GM23338 (cell line): ENCODE measurements at regions not wholly inside any gene's neighbourhood (a gene's known extent, or its start where the extent isn't known, plus 50 kb on each side); places are given as distances from the start of the nearest gene placed in this dataset.

ENCODE experiments used
- ATAC-seq: fragments of 200-7000 bp; cut with Tn5 transposase; 3 replicates; pipeline ENCODE4 v1.9.1; 2020
- DNase-seq: peaks from one replicate; pipeline ENCODE4 v3.0.0-alpha.2; 2015; ENCODE audit warnings: low spot score
- H2AFZ ChIP-seq: fragments of 200-600 bp; sonication (generic); 2 replicates; pipeline ENCODE4 v1.8.0; 2016; ENCODE audit warnings: antibody characterized with exemption, mild to moderate bottlenecking, moderate library complexity
- H3F3A ChIP-seq: fragments of 200-600 bp; sonication (generic); replicated peaks from 2 replicates; pipeline ENCODE4 v1.8.0; 2017; ENCODE audit warnings: antibody characterized with exemption, mixed run types, low read depth
- H3K27ac ChIP-seq: fragments of 200-600 bp; sonication (generic); 2 replicates; pipeline ENCODE4 v1.6.1; 2016; ENCODE audit warnings: low read depth
- H3K27me3 ChIP-seq: fragments of 200-600 bp; sonication (generic); 2 replicates; pipeline ENCODE4 v1.8.0; 2016; ENCODE audit warnings: mild to moderate bottlenecking, mixed run types, moderate library complexity; ENCODE audit not compliant: insufficient read depth
- H3K36me3 ChIP-seq: fragments of 200-600 bp; sonication (generic); 2 replicates; pipeline ENCODE4 v1.8.0; 2016; ENCODE audit warnings: mild to moderate bottlenecking; ENCODE audit not compliant: insufficient read depth
- H3K4me1 ChIP-seq: fragments of 200-600 bp; sonication (generic); 2 replicates; pipeline ENCODE4 v1.8.0; 2016; ENCODE audit warnings: mild to moderate bottlenecking, moderate library complexity; ENCODE audit not compliant: insufficient read depth
- H3K4me2 ChIP-seq: fragments of 200-600 bp; sonication (generic); 2 replicates; pipeline ENCODE4 v1.7.1; 2017; ENCODE audit warnings: mixed run types
- H3K4me3 ChIP-seq: fragments of 200-600 bp; sonication (generic); 2 replicates; pipeline ENCODE4 v1.6.1; 2016; ENCODE audit warnings: mixed run types
- H3K79me2 ChIP-seq: fragments of 200-600 bp; sonication (generic); replicated peaks from 2 replicates; pipeline ENCODE4 v1.8.0; 2017; ENCODE audit warnings: mild to moderate bottlenecking; ENCODE audit not compliant: insufficient read depth
- H3K9me2 ChIP-seq: fragments of 200-600 bp; sonication (generic); 2 replicates; pipeline ENCODE4 v1.8.0; 2017; ENCODE audit not compliant: insufficient read depth
- H4K20me1 ChIP-seq: fragments of 200-600 bp; sonication (generic); replicated peaks from 2 replicates; pipeline ENCODE4 v1.8.0; 2017; ENCODE audit warnings: mild to moderate bottlenecking; ENCODE audit not compliant: insufficient read depth
- H3K27ac Mint-ChIP-seq: 2 replicates; pipeline ENCODE4 v1.8.0; 2020; ENCODE audit warnings: inconsistent platforms, mild to moderate bottlenecking, moderate library complexity, mixed read lengths
- H3K27me3 Mint-ChIP-seq: 3 replicates; pipeline ENCODE4 v1.8.0; 2022; ENCODE audit warnings: low read depth, mild to moderate bottlenecking, moderate library complexity, mixed read lengths, inconsistent platforms; ENCODE audit not compliant: insufficient read depth, poor library complexity
- H3K36me3 Mint-ChIP-seq: 3 replicates; pipeline ENCODE4 v1.8.0; 2021; ENCODE audit warnings: low read depth, mild to moderate bottlenecking, inconsistent platforms, moderate library complexity, mixed read lengths
- H3K4me1 Mint-ChIP-seq: 3 replicates; pipeline ENCODE4 v1.8.0; 2020; ENCODE audit warnings: mild to moderate bottlenecking, inconsistent platforms, mixed read lengths
- H3K4me3 Mint-ChIP-seq: 3 replicates; pipeline ENCODE4 v1.8.0; 2021; ENCODE audit warnings: moderate library complexity, mild to moderate bottlenecking, inconsistent platforms, mixed read lengths
- H3K9me3 Mint-ChIP-seq: 3 replicates; pipeline ENCODE4 v1.8.0; 2020; ENCODE audit warnings: moderate library complexity, mild to moderate bottlenecking, inconsistent platforms, mixed read lengths
- CREB1 ChIP-seq: fragments of 250-450 bp; sonication (Bioruptor Pico); IDR thresholded peaks from 2 replicates; pipeline ENCODE4 v1.5.0; 2020; ENCODE audit warnings: low read depth, mild to moderate bottlenecking, moderate library complexity
- EZH2 ChIP-seq: fragments of 200-600 bp; sonication (generic); IDR thresholded peaks from one replicate; pipeline ENCODE4 v1.8.0; 2017; ENCODE audit warnings: antibody characterized with exemption, mild to moderate bottlenecking, low read depth; ENCODE audit not compliant: unreplicated experiment
- EZH2phosphoT487 ChIP-seq: fragments of 200-600 bp; sonication (generic); IDR thresholded peaks from one replicate; pipeline ENCODE4 v1.8.1; 2018; ENCODE audit warnings: antibody characterized with exemption; ENCODE audit not compliant: unreplicated experiment
- JUNB ChIP-seq: IDR thresholded peaks from one replicate; pipeline ENCODE4 v1.6.1; 2016; ENCODE audit warnings: antibody characterized with exemption; ENCODE audit not compliant: unreplicated experiment
- NANOG ChIP-seq: IDR thresholded peaks from 2 replicates; pipeline ENCODE4 v1.6.1; 2016; ENCODE audit warnings: antibody characterized with exemption, borderline replicate concordance
- POLR2AphosphoS5 ChIP-seq: IDR thresholded peaks from 2 replicates; pipeline ENCODE4 v1.6.1; 2016; ENCODE audit warnings: antibody characterized with exemption, low read depth
- STAT1 ChIP-seq: IDR thresholded peaks from one replicate; pipeline ENCODE4 v1.6.1; 2016; ENCODE audit warnings: antibody characterized with exemption; ENCODE audit not compliant: unreplicated experiment
- ZNF114 ChIP-seq: fragments of 250-450 bp; sonication (Bioruptor Pico); IDR thresholded peaks from 2 replicates; pipeline ENCODE4 v1.5.0; 2020; ENCODE audit warnings: mild to moderate bottlenecking, moderate library complexity
- TF ChIP-seq, protein P1 (sequence below), 2 experiments: fragments of 200-600 bp in 1 of 2; sonication (generic) in 1 of 2; conservative IDR thresholded peaks; 2 replicates each; pipeline versions ENCODE4 v1.5.1 to v1.6.1; 2016 to 2017; ENCODE audit warnings: antibody characterized with exemption in 2 of 2, low read depth in 2 of 2, mild to moderate bottlenecking in 2 of 2, moderate library complexity in 1 of 2
- TF ChIP-seq, protein P2 (sequence below): IDR thresholded peaks from 2 replicates; pipeline ENCODE4 v1.6.1; 2016; ENCODE audit warnings: antibody characterized with exemption
- TF ChIP-seq, protein P3 (sequence below): IDR thresholded peaks from one replicate; pipeline ENCODE4 v1.6.1; 2018; ENCODE audit warnings: antibody characterized with exemption; ENCODE audit not compliant: unreplicated experiment
- TF ChIP-seq, protein P4 (sequence below): fragments of 250-450 bp; sonication (Bioruptor Pico); IDR thresholded peaks from 2 replicates; pipeline ENCODE4 v1.5.0; 2020; ENCODE audit warnings: mild to moderate bottlenecking, moderate library complexity

DNA sequence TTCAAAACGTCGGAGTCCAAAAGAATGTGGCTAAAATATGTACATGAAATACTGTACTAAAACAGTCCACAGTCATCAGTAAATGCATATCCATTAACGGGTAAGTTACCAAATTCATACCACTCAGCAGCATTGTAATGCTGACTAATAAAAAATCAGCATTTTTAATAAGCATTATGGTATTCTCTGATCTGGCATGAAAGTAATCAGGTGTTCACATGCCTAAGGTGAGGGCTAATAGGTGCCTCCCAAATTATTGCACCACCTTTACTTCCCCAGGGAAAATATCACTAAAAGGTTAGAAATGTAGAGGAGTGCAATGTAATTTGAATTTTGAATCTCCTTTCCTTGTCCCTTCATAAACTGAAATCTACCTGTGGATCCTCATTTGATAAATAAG is 69.6 kb upstream of the PTGS2 start:
- no peak overlapping the region for H3K4me3 Mint-ChIP-seq
- TF ChIP-seq, protein P1, sequence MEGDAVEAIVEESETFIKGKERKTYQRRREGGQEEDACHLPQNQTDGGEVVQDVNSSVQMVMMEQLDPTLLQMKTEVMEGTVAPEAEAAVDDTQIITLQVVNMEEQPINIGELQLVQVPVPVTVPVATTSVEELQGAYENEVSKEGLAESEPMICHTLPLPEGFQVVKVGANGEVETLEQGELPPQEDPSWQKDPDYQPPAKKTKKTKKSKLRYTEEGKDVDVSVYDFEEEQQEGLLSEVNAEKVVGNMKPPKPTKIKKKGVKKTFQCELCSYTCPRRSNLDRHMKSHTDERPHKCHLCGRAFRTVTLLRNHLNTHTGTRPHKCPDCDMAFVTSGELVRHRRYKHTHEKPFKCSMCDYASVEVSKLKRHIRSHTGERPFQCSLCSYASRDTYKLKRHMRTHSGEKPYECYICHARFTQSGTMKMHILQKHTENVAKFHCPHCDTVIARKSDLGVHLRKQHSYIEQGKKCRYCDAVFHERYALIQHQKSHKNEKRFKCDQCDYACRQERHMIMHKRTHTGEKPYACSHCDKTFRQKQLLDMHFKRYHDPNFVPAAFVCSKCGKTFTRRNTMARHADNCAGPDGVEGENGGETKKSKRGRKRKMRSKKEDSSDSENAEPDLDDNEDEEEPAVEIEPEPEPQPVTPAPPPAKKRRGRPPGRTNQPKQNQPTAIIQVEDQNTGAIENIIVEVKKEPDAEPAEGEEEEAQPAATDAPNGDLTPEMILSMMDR (conservative IDR thresholded peaks at IDR 0.05; ENCODE audit: low read depth in 2 of 2) = no peak
- no peak for TF ChIP-seq POLR2AphosphoS5
- TF ChIP-seq NANOG = no peak
- no peak for TF ChIP-seq EZH2
- no peak for TF ChIP-seq CREB1
- TF ChIP-seq ZNF114 (CRISPR knock-in tag) = no peak
- TF ChIP-seq JUNB = no peak
- TF ChIP-seq, protein P2, sequence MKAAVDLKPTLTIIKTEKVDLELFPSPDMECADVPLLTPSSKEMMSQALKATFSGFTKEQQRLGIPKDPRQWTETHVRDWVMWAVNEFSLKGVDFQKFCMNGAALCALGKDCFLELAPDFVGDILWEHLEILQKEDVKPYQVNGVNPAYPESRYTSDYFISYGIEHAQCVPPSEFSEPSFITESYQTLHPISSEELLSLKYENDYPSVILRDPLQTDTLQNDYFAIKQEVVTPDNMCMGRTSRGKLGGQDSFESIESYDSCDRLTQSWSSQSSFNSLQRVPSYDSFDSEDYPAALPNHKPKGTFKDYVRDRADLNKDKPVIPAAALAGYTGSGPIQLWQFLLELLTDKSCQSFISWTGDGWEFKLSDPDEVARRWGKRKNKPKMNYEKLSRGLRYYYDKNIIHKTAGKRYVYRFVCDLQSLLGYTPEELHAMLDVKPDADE = no peak
- no peak for TF ChIP-seq STAT1
- no peak for TF ChIP-seq EZH2phosphoT487
- TF ChIP-seq, protein P3, sequence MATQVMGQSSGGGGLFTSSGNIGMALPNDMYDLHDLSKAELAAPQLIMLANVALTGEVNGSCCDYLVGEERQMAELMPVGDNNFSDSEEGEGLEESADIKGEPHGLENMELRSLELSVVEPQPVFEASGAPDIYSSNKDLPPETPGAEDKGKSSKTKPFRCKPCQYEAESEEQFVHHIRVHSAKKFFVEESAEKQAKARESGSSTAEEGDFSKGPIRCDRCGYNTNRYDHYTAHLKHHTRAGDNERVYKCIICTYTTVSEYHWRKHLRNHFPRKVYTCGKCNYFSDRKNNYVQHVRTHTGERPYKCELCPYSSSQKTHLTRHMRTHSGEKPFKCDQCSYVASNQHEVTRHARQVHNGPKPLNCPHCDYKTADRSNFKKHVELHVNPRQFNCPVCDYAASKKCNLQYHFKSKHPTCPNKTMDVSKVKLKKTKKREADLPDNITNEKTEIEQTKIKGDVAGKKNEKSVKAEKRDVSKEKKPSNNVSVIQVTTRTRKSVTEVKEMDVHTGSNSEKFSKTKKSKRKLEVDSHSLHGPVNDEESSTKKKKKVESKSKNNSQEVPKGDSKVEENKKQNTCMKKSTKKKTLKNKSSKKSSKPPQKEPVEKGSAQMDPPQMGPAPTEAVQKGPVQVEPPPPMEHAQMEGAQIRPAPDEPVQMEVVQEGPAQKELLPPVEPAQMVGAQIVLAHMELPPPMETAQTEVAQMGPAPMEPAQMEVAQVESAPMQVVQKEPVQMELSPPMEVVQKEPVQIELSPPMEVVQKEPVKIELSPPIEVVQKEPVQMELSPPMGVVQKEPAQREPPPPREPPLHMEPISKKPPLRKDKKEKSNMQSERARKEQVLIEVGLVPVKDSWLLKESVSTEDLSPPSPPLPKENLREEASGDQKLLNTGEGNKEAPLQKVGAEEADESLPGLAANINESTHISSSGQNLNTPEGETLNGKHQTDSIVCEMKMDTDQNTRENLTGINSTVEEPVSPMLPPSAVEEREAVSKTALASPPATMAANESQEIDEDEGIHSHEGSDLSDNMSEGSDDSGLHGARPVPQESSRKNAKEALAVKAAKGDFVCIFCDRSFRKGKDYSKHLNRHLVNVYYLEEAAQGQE = no peak
- TF ChIP-seq, protein P4, sequence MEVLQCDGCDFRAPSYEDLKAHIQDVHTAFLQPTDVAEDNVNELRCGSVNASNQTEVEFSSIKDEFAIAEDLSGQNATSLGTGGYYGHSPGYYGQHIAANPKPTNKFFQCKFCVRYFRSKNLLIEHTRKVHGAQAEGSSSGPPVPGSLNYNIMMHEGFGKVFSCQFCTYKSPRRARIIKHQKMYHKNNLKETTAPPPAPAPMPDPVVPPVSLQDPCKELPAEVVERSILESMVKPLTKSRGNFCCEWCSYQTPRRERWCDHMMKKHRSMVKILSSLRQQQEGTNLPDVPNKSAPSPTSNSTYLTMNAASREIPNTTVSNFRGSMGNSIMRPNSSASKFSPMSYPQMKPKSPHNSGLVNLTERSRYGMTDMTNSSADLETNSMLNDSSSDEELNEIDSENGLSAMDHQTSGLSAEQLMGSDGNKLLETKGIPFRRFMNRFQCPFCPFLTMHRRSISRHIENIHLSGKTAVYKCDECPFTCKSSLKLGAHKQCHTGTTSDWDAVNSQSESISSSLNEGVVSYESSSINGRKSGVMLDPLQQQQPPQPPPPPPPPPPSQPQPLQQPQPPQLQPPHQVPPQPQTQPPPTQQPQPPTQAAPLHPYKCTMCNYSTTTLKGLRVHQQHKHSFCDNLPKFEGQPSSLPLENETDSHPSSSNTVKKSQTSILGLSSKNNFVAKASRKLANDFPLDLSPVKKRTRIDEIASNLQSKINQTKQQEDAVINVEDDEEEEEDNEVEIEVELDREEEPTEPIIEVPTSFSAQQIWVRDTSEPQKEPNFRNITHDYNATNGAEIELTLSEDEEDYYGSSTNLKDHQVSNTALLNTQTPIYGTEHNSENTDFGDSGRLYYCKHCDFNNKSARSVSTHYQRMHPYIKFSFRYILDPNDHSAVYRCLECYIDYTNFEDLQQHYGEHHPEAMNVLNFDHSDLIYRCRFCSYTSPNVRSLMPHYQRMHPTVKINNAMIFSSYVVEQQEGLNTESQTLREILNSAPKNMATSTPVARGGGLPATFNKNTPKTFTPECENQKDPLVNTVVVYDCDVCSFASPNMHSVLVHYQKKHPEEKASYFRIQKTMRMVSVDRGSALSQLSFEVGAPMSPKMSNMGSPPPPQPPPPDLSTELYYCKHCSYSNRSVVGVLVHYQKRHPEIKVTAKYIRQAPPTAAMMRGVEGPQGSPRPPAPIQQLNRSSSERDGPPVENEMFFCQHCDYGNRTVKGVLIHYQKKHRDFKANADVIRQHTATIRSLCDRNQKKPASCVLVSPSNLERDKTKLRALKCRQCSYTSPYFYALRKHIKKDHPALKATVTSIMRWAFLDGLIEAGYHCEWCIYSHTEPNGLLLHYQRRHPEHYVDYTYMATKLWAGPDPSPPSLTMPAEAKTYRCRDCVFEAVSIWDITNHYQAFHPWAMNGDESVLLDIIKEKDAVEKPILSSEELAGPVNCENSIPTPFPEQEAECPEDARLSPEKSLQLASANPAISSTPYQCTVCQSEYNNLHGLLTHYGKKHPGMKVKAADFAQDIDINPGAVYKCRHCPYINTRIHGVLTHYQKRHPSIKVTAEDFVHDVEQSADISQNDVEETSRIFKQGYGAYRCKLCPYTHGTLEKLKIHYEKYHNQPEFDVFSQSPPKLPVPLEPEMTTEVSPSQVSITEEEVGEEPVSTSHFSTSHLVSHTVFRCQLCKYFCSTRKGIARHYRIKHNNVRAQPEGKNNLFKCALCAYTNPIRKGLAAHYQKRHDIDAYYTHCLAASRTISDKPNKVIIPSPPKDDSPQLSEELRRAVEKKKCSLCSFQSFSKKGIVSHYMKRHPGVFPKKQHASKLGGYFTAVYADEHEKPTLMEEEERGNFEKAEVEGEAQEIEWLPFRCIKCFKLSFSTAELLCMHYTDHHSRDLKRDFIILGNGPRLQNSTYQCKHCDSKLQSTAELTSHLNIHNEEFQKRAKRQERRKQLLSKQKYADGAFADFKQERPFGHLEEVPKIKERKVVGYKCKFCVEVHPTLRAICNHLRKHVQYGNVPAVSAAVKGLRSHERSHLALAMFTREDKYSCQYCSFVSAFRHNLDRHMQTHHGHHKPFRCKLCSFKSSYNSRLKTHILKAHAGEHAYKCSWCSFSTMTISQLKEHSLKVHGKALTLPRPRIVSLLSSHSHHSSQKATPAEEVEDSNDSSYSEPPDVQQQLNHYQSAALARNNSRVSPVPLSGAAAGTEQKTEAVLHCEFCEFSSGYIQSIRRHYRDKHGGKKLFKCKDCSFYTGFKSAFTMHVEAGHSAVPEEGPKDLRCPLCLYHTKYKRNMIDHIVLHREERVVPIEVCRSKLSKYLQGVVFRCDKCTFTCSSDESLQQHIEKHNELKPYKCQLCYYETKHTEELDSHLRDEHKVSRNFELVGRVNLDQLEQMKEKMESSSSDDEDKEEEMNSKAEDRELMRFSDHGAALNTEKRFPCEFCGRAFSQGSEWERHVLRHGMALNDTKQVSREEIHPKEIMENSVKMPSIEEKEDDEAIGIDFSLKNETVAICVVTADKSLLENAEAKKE (CRISPR knock-in tag) = no peak
- peaks cover 25% of the 10 kb centered on the region for H3K9me3 Mint-ChIP-seq
- H3K36me3 ChIP-seq = no peaks in the 10 kb centered on the region
- no peaks in the 10 kb centered on the region for H3K4me1 Mint-ChIP-seq
- no peaks in the 10 kb centered on the region for H3K9me2 ChIP-seq
- H3K27ac Mint-ChIP-seq = no peak overlapping the region
- H3K36me3 Mint-ChIP-seq = peaks cover 18% of the 10 kb centered on the region
- H3K27me3 Mint-ChIP-seq = no peaks in the 10 kb centered on the region
- no peak overlapping the region for H2AFZ ChIP-seq
- no peak for DNase-seq
- H3K4me3 ChIP-seq = no peak overlapping the region
- H4K20me1 ChIP-seq = no peaks in the 10 kb centered on the region
- no peaks in the 10 kb centered on the region for H3F3A ChIP-seq
- no peak for ATAC-seq
- no peaks in the 10 kb centered on the region for H3K79me2 ChIP-seq
- H3K27ac ChIP-seq = no peak overlapping the region
- H3K27me3 ChIP-seq = no peaks in the 10 kb centered on the region
- no peak overlapping the region for H3K4me2 ChIP-seq
- no peaks in the 10 kb centered on the region for H3K4me1 ChIP-seq
